MM.1S (cell line): ENCODE measurements at regions not wholly inside any gene's neighbourhood (a gene's known extent, or its start where the extent isn't known, plus 50 kb on each side); places are given as distances from the start of the nearest gene placed in this dataset.

ENCODE experiments used
- DNase-seq: peaks from one replicate; pipeline ENCODE4 v3.0.0-alpha.2; 2015
- H2AFZ ChIP-seq: fragments of 300-600 bp; sonication (generic); 2 replicates; pipeline ENCODE4 v1.6.0; 2016; ENCODE audit warnings: antibody characterized with exemption, low read length
- H3F3A ChIP-seq: fragments of 300-600 bp; sonication (generic); 2 replicates; pipeline ENCODE4 v1.6.1; 2016; ENCODE audit warnings: mild to moderate bottlenecking, antibody characterized with exemption, low read length, moderate library complexity, mixed read lengths; ENCODE audit not compliant: insufficient read depth
- H3K27ac ChIP-seq: fragments of 300-600 bp; sonication (generic); 2 replicates; pipeline ENCODE4 v1.5.1; 2016; ENCODE audit warnings: mild to moderate bottlenecking, low read length
- H3K27me3 ChIP-seq: fragments of 300-600 bp; sonication (generic); replicated peaks from 2 replicates; pipeline ENCODE4 v1.6.0; 2016; ENCODE audit warnings: low read length; ENCODE audit not compliant: insufficient read depth
- H3K36me3 ChIP-seq: fragments of 300-600 bp; sonication (generic); replicated peaks from 2 replicates; pipeline ENCODE4 v1.6.1; 2016; ENCODE audit warnings: mild to moderate bottlenecking, low read length, mixed read lengths; ENCODE audit not compliant: insufficient read depth
- H3K4me1 ChIP-seq: fragments of 300-600 bp; sonication (generic); 2 replicates; pipeline ENCODE4 v1.6.1; 2016; ENCODE audit warnings: low read length, mixed read lengths
- H3K4me2 ChIP-seq: fragments of 300-600 bp; sonication (generic); 2 replicates; pipeline ENCODE4 v1.6.0; 2016; ENCODE audit warnings: low read depth, low read length
- H3K4me3 ChIP-seq: fragments of 300-600 bp; sonication (generic); 2 replicates; pipeline ENCODE4 v1.5.1; 2016; ENCODE audit warnings: low read length, mixed read lengths
- H3K79me2 ChIP-seq: fragments of 300-600 bp; sonication (generic); 2 replicates; pipeline ENCODE4 v1.6.1; 2016; ENCODE audit warnings: mixed run types, low read length, mixed read lengths
- H3K9ac ChIP-seq: fragments of 300-600 bp; sonication (generic); 2 replicates; pipeline ENCODE4 v1.6.1; 2016; ENCODE audit warnings: low read length, mixed read lengths
- H3K9me2 ChIP-seq: fragments of 300-600 bp; sonication (generic); replicated peaks from 2 replicates; pipeline ENCODE4 v1.6.1; 2016; ENCODE audit warnings: mild to moderate bottlenecking, low read length, mixed read lengths; ENCODE audit not compliant: insufficient read depth
- H3K9me3 ChIP-seq: fragments of 300-600 bp; sonication (generic); replicated peaks from 2 replicates; pipeline ENCODE4 v1.6.1; 2016; ENCODE audit warnings: mild to moderate bottlenecking, low read length, mixed read lengths; ENCODE audit not compliant: insufficient read depth
- H4K20me1 ChIP-seq: fragments of 300-600 bp; sonication (generic); 2 replicates; pipeline ENCODE4 v1.6.1; 2016; ENCODE audit warnings: mild to moderate bottlenecking, low read length, moderate library complexity, mixed read lengths; ENCODE audit not compliant: insufficient read depth
- EZH2 ChIP-seq: fragments of 300-600 bp; sonication (generic); optimal IDR thresholded peaks from 2 replicates; pipeline ENCODE3; 2017; ENCODE audit warnings: low read depth, mild to moderate bottlenecking, antibody characterized with exemption, low read length, mixed read lengths
- EZH2phosphoT487 ChIP-seq: fragments of 300-600 bp; sonication (generic); IDR thresholded peaks from 2 replicates; pipeline ENCODE4 v1.6.1; 2018; ENCODE audit warnings: antibody characterized with exemption, low read length
- TF ChIP-seq, protein P1 (sequence below): fragments of 300-600 bp; sonication (generic); IDR thresholded peaks from 2 replicates; pipeline ENCODE4 v1.5.1; 2016; ENCODE audit warnings: antibody characterized with exemption, low read length, mixed read lengths

GRCh38 chr21:28615276-28615675 lies 377.4 kb downstream of the LTN1 start:
- H3K27me3 ChIP-seq = no peaks in the 10 kb centered on the region
- no peaks in the 10 kb centered on the region for H3K36me3 ChIP-seq
- no peak overlapping the region for H3K4me3 ChIP-seq
- H3K9me2 ChIP-seq = no peaks in the 10 kb centered on the region
- TF ChIP-seq, protein P1, sequence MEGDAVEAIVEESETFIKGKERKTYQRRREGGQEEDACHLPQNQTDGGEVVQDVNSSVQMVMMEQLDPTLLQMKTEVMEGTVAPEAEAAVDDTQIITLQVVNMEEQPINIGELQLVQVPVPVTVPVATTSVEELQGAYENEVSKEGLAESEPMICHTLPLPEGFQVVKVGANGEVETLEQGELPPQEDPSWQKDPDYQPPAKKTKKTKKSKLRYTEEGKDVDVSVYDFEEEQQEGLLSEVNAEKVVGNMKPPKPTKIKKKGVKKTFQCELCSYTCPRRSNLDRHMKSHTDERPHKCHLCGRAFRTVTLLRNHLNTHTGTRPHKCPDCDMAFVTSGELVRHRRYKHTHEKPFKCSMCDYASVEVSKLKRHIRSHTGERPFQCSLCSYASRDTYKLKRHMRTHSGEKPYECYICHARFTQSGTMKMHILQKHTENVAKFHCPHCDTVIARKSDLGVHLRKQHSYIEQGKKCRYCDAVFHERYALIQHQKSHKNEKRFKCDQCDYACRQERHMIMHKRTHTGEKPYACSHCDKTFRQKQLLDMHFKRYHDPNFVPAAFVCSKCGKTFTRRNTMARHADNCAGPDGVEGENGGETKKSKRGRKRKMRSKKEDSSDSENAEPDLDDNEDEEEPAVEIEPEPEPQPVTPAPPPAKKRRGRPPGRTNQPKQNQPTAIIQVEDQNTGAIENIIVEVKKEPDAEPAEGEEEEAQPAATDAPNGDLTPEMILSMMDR = no peak
- TF ChIP-seq EZH2phosphoT487 = no peak
- TF ChIP-seq EZH2 = no peak
- H3K4me1 ChIP-seq = no peaks in the 10 kb centered on the region
- H3K27ac ChIP-seq = no peak overlapping the region
- no peaks in the 10 kb centered on the region for H4K20me1 ChIP-seq
- no peak overlapping the region for H2AFZ ChIP-seq
- H3K9ac ChIP-seq = no peak overlapping the region
- no peaks in the 10 kb centered on the region for H3K9me3 ChIP-seq
- DNase-seq = no peak
- no peaks in the 10 kb centered on the region for H3F3A ChIP-seq
- no peak overlapping the region for H3K4me2 ChIP-seq
- no peaks in the 10 kb centered on the region for H3K79me2 ChIP-seq

GRCh38 chr21:28614791-28615190 lies 377.9 kb downstream of the LTN1 start:
- no peaks in the 10 kb centered on the region for H3K9me2 ChIP-seq
- H3F3A ChIP-seq = no peaks in the 10 kb centered on the region
- H3K9ac ChIP-seq = no peak overlapping the region
- H3K27me3 ChIP-seq = no peaks in the 10 kb centered on the region
- no peaks in the 10 kb centered on the region for H3K36me3 ChIP-seq
- no peak overlapping the region for H3K4me3 ChIP-seq
- no peak overlapping the region for H2AFZ ChIP-seq
- TF ChIP-seq EZH2phosphoT487 (no peak), EZH2 (no peak)
- TF ChIP-seq, protein P1 = no peak
- no peaks in the 10 kb centered on the region for H4K20me1 ChIP-seq
- no peaks in the 10 kb centered on the region for H3K4me1 ChIP-seq
- H3K27ac ChIP-seq = no peak overlapping the region
- no peak overlapping the region for H3K4me2 ChIP-seq
- no peaks in the 10 kb centered on the region for H3K79me2 ChIP-seq
- no peak for DNase-seq
- H3K9me3 ChIP-seq = no peaks in the 10 kb centered on the region

DNA sequence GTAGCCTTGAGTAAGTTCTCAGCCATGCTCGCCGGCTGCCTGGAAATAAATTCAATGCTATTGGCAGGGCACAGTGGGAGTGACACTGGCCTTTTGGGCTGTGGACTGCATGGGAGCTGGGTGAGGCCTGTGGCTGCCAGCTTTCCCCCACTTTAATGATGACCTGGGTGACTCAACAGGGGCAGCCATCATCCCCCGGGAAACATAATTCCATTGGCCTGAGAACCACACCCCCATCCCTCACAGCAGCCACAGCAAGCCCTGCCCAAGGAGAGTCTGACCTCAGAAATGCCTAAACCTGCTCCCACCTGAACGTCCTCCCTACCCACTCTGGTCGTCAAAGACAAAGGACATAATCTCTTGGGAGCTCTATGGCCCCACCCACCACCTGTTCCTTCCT lies 384.0 kb downstream of the LTN1 start:
- H3K9me2 ChIP-seq = no peaks in the 10 kb centered on the region
- H3F3A ChIP-seq = 0 out of 2 replicates have a peak, but pooled peaks cover 12% of the 10 kb centered on the region
- no peak for TF ChIP-seq EZH2
- TF ChIP-seq, protein P1 = no peak
- TF ChIP-seq EZH2phosphoT487 = no peak
- DNase-seq = no peak
- no peak overlapping the region for H2AFZ ChIP-seq
- no peak overlapping the region for H3K9ac ChIP-seq
- H3K79me2 ChIP-seq = no peaks in the 10 kb centered on the region
- no peak overlapping the region for H3K4me3 ChIP-seq
- no peaks in the 10 kb centered on the region for H3K27me3 ChIP-seq
- H3K36me3 ChIP-seq = no peaks in the 10 kb centered on the region
- no peak overlapping the region for H3K4me2 ChIP-seq
- no peaks in the 10 kb centered on the region for H3K9me3 ChIP-seq
- no peak overlapping the region for H3K27ac ChIP-seq
- no peaks in the 10 kb centered on the region for H4K20me1 ChIP-seq
- H3K4me1 ChIP-seq = peaks cover 16% of the 10 kb centered on the region
